DND-41 (cell line): ENCODE measurements at regions not wholly inside any gene's neighbourhood (a gene's known extent, or its start where the extent isn't known, plus 50 kb on each side); places are given as distances from the start of the nearest gene placed in this dataset.

Experiments
- ATAC-seq: fragments of 200-7000 bp; cut with Tn5 transposase; 3 replicates; pipeline ENCODE4 v1.9.1; 2021; ENCODE audit warnings: low read depth; ENCODE audit not compliant: insufficient read depth
- DNase-seq: peaks from one replicate; pipeline ENCODE4 v3.0.0-alpha.2; 2020
- H2AFZ ChIP-seq: 2 replicates; pipeline ENCODE4 v1.6.0; 2012; ENCODE audit warnings: low read depth, low read length
- H3K27ac ChIP-seq: 2 replicates; pipeline ENCODE4 v1.5.1; 2012; ENCODE audit warnings: low read length, inconsistent platforms
- H3K27me3 ChIP-seq: fragments of 200-600 bp; sonication (generic); 2 replicates; pipeline ENCODE4 v1.6.0; 2012; ENCODE audit warnings: low read length, mild to moderate bottlenecking, inconsistent platforms; ENCODE audit not compliant: insufficient read depth, poor library complexity
- H3K36me3 ChIP-seq: 2 replicates; pipeline ENCODE4 v1.5.1; 2012; ENCODE audit warnings: low read length, inconsistent platforms; ENCODE audit not compliant: insufficient read depth
- H3K4me1 ChIP-seq: 2 replicates; pipeline ENCODE4 v1.5.1; 2012; ENCODE audit warnings: mild to moderate bottlenecking, low read length; ENCODE audit not compliant: insufficient read depth
- H3K4me2 ChIP-seq: 2 replicates; pipeline ENCODE4 v1.6.0; 2012; ENCODE audit warnings: mild to moderate bottlenecking, moderate library complexity, low read length, inconsistent platforms; ENCODE audit not compliant: insufficient read depth
- H3K4me3 ChIP-seq, 2 experiments: fragments of 200-600 bp in 1 of 2; shearing (Covaris generic) in 1 of 2; 2 replicates each; pipeline ENCODE4 v1.5.1; 2012 to 2016; ENCODE audit warnings: inconsistent platforms in 2 of 2, low read length in 2 of 2, mild to moderate bottlenecking in 2 of 2, low read depth in 1 of 2, moderate library complexity in 1 of 2
- H3K79me2 ChIP-seq: 2 replicates; pipeline ENCODE4 v1.6.0; 2012; ENCODE audit warnings: low read length, inconsistent platforms; ENCODE audit not compliant: insufficient read depth
- H3K9ac ChIP-seq: 2 replicates; pipeline ENCODE4 v1.6.0; 2012; ENCODE audit warnings: low read depth, mild to moderate bottlenecking, inconsistent platforms, low read length, moderate library complexity
- H3K9me3 ChIP-seq: 2 replicates; pipeline ENCODE4 v1.5.1; 2012; ENCODE audit warnings: low read length, moderate library complexity, mild to moderate bottlenecking, inconsistent platforms; ENCODE audit not compliant: insufficient read depth, severe bottlenecking
- H4K20me1 ChIP-seq: 2 replicates; pipeline ENCODE4 v1.6.0; 2012; ENCODE audit warnings: low read length; ENCODE audit not compliant: insufficient read depth
- EZH2 ChIP-seq: IDR thresholded peaks from 3 replicates; pipeline ENCODE4 v1.6.1; 2012; ENCODE audit warnings: borderline replicate concordance, low read depth, mild to moderate bottlenecking, moderate library complexity, low read length, inconsistent platforms; ENCODE audit not compliant: severe bottlenecking
- TF ChIP-seq, protein P1 (sequence below): IDR thresholded peaks from 2 replicates; pipeline ENCODE4 v1.5.1; 2012; ENCODE audit warnings: borderline replicate concordance, low read length, moderate library complexity, mild to moderate bottlenecking; ENCODE audit not compliant: poor library complexity, severe bottlenecking; ENCODE audit errors: extremely low read depth

DNA sequence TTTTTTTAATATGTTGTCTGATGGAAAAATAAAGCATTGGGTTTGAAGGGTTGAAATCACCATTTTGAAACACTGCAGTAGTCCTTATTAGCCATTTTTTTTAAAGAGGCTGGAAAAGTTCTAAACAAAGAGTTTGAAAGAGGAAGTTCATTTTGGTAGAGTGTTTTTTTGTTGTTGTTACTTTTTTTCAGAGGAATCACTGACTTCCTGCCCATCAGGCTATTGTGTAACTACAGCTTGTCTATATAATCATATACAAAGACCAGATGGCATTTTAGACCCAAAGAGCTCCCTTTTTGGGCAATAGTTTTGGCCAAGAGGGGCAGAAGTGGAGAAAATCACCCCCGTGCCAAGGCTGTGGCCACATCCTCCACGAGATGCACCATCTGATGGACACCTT is 818.5 kb upstream of the AMELY start:
- H3K27ac ChIP-seq: peak overlapping the region; percentile 60; the same call in 1 of the 2 replicates
- no peak overlapping the region for H3K4me2 ChIP-seq
- no peaks in the 10 kb centered on the region for H3K9me3 ChIP-seq
- H4K20me1 ChIP-seq: no peaks in the 10 kb centered on the region
- peaks cover 39% of the 10 kb centered on the region for H3K4me1 ChIP-seq
- ATAC-seq: no peak
- H2AFZ ChIP-seq: peak overlapping the region; percentile 39
- DNase-seq: no peak
- no peaks in the 10 kb centered on the region for H3K79me2 ChIP-seq
- H3K9ac ChIP-seq: no peak overlapping the region
- no peaks in the 10 kb centered on the region for H3K27me3 ChIP-seq
- no peaks in the 10 kb centered on the region for H3K36me3 ChIP-seq
- no peak overlapping the region for H3K4me3 ChIP-seq
- TF ChIP-seq, protein P1, sequence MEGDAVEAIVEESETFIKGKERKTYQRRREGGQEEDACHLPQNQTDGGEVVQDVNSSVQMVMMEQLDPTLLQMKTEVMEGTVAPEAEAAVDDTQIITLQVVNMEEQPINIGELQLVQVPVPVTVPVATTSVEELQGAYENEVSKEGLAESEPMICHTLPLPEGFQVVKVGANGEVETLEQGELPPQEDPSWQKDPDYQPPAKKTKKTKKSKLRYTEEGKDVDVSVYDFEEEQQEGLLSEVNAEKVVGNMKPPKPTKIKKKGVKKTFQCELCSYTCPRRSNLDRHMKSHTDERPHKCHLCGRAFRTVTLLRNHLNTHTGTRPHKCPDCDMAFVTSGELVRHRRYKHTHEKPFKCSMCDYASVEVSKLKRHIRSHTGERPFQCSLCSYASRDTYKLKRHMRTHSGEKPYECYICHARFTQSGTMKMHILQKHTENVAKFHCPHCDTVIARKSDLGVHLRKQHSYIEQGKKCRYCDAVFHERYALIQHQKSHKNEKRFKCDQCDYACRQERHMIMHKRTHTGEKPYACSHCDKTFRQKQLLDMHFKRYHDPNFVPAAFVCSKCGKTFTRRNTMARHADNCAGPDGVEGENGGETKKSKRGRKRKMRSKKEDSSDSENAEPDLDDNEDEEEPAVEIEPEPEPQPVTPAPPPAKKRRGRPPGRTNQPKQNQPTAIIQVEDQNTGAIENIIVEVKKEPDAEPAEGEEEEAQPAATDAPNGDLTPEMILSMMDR: no peak
- no peak for TF ChIP-seq EZH2

DNA sequence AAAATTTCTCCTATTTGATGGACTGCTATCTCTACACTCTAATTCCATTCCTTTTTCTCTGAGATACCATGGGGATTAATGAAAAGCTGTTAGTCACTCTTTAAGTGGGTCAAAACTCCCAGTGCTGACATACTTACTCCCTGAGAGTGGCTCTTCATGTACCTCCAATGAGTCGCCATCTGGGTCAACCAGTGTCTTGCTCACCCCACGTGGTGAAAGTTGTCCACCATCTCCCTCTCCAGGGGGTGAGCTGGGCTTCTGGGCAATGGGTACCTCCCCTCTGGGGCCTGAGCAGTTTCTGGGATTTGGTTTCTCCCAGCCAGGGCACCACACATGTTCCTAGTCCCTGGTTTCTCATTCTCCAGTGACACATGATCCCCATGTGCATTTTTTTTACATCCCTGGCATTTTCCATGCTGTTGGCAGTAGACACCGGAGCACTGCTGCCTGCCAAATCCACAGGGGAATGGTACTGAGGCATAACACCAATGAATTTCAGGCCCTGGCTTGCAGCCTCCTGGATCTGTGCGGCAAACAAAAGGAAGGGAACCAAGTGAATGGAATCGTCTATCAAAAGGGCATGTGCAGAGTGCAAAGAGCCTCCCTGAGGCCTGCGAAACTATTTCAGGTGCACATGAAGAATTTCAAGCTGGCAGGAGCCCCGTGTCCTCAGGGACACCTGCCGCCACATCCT is 817.9 kb upstream of the AMELY start:
- DNase-seq (no peak), ATAC-seq (no peak)
- Histone ChIP-seq H3K27ac (peak overlapping the region; percentile 50; the same call in 1 of the 2 replicates), H3K36me3 (no peaks in the 10 kb centered on the region), H3K4me2 (no peak overlapping the region), H3K9ac (no peak overlapping the region), H2AFZ (no peak overlapping the region), H3K9me3 (no peaks in the 10 kb centered on the region), H3K27me3 (no peaks in the 10 kb centered on the region), H3K79me2 (no peaks in the 10 kb centered on the region), H3K4me3 (no peak overlapping the region), H4K20me1 (no peaks in the 10 kb centered on the region), H3K4me1 (peaks cover 39% of the 10 kb centered on the region)
- no peak for TF ChIP-seq EZH2
- TF ChIP-seq, protein P1: no peak

DNA sequence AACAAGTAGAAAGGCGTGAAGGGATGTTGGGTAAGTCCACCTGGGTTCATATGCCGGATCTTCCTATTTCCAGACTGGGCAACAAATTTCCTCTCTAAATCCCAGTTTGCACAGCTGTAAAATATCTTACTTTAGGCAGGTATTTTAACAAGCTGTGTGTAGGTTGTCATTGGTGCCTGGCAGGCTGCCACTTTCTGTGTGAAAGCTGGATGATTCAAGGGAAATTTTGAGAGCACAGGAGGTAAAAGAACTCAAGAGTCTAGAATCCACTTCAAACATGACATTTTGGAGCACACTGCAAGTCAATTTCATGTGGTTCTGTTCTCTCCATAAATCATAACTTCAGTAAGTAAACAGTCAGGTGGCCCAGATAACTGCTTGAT is 817.4 kb upstream of the AMELY start:
- Histone ChIP-seq H4K20me1 (no peaks in the 10 kb centered on the region), H3K27ac (no peak overlapping the region), H2AFZ (no peak overlapping the region), H3K27me3 (no peaks in the 10 kb centered on the region), H3K4me3 (no peak overlapping the region), H3K9me3 (no peaks in the 10 kb centered on the region), H3K79me2 (no peaks in the 10 kb centered on the region), H3K36me3 (no peaks in the 10 kb centered on the region), H3K4me1 (peaks cover 39% of the 10 kb centered on the region), H3K9ac (no peak overlapping the region), H3K4me2 (no peak overlapping the region)
- DNase-seq (no peak), ATAC-seq (no peak)
- TF ChIP-seq EZH2: no peak
- TF ChIP-seq, protein P1: no peak
